A673 (cell line): ENCODE measurements at regions not wholly inside any gene's neighbourhood (a gene's known extent, or its start where the extent isn't known, plus 50 kb on each side); places are given as distances from the start of the nearest gene placed in this dataset.

Source experiments
- BruUV-seq: library from RNA; stranded (reverse); fragments of 400-500 nt; replicated peaks from 2 replicates; lab custom pipeline; 2021; lab: Mats Ljungman, UMichigan
- CTCF ChIA-PET: fragments of 300-600 bp; sonication (Branson Sonifier 250); formaldehyde crosslinking; loops from one replicate; lab custom pipeline; 2022; ENCODE audit warnings: antibody characterized with exemption; lab: Charles Lee
- POLR2A ChIA-PET: fragments of 300-600 bp; sonication (Branson Sonifier 250); formaldehyde crosslinking; loops from one replicate; lab custom pipeline; 2022; ENCODE audit warnings: antibody characterized with exemption; ENCODE audit not compliant: low non-redundant PET; lab: Charles Lee
- DNase-seq: peaks from one replicate; pipeline ENCODE4 v3.0.0-alpha.2; 2015; ENCODE audit warnings: low spot score
- H3K27ac ChIP-seq: fragments of 200-600 bp; sonication (generic); 2 replicates; pipeline ENCODE4 v1.5.1; 2016; ENCODE audit warnings: mixed run types, low read depth, mild to moderate bottlenecking, mixed read lengths, antibody characterized with exemption, low read length; ENCODE audit not compliant: poor library complexity, severe bottlenecking
- H3K27me3 ChIP-seq: fragments of 200-600 bp; sonication (generic); replicated peaks from 2 replicates; pipeline ENCODE4 v1.6.1; 2017; ENCODE audit warnings: mixed run types, low read depth, mild to moderate bottlenecking, mixed read lengths, antibody characterized with exemption, low read length; ENCODE audit not compliant: insufficient read depth, poor library complexity
- H3K36me3 ChIP-seq: fragments of 200-600 bp; sonication (generic); 2 replicates; pipeline ENCODE4 v1.6.1; 2016; ENCODE audit warnings: mixed run types, mild to moderate bottlenecking, mixed read lengths, antibody characterized with exemption, low read length; ENCODE audit not compliant: insufficient read depth, poor library complexity, severe bottlenecking
- H3K4me1 ChIP-seq: fragments of 200-600 bp; sonication (generic); 2 replicates; pipeline ENCODE4 v1.6.1; 2017; ENCODE audit warnings: mixed run types, mild to moderate bottlenecking, mixed read lengths, antibody characterized with exemption, low read length; ENCODE audit not compliant: insufficient read depth, poor library complexity, severe bottlenecking
- H3K4me3 ChIP-seq: fragments of 200-600 bp; sonication (generic); 2 replicates; pipeline ENCODE4 v1.5.1; 2016; ENCODE audit warnings: low read depth, mixed run types, mild to moderate bottlenecking, mixed read lengths, low read length; ENCODE audit not compliant: poor library complexity, severe bottlenecking
- H3K9me3 ChIP-seq: fragments of 200-600 bp; sonication (generic); 2 replicates; pipeline ENCODE4 v1.6.1; 2016; ENCODE audit warnings: mixed run types, low read depth, mild to moderate bottlenecking, mixed read lengths, antibody characterized with exemption, low read length; ENCODE audit not compliant: poor library complexity, severe bottlenecking
- CTCF ChIP-seq: fragments of 300-800, 200-600 bp; sonication (generic); conservative IDR thresholded peaks from 2 replicates; pipeline ENCODE4 v1.5.1; 2017; ENCODE audit warnings: low read depth, mild to moderate bottlenecking, antibody characterized with exemption, low read length, moderate library complexity, mixed read lengths
- EZH2 ChIP-seq: fragments of 200-600 bp; sonication (generic); IDR thresholded peaks from 2 replicates; pipeline ENCODE4 v1.6.1; 2017; ENCODE audit warnings: borderline replicate concordance, low read depth, mild to moderate bottlenecking, mixed read lengths, antibody characterized with exemption, low read length; ENCODE audit not compliant: poor library complexity, severe bottlenecking
- intact Hi-C: fragments of 100-400 bp; cut with micrococcal nuclease; formaldehyde crosslinking; loops from one replicate; pipeline ENCODE4 v1.10.0; 2022; ENCODE audit not compliant: unreplicated experiment

- Histone ChIP-seq H3K27ac (no peak overlapping the region), H3K4me3 (no peak overlapping the region), H3K9me3 (no peaks in the 10 kb centered on the region), H3K36me3 (no peaks in the 10 kb centered on the region), H3K27me3 (no peaks in the 10 kb centered on the region), H3K4me1 (no peaks in the 10 kb centered on the region)
- intact Hi-C loops: no loop called here
- no TSS peak for BruUV-seq
- ChIA-PET POLR2A (no interaction called here), CTCF (no interaction called here)
- no peak for DNase-seq
- TF ChIP-seq EZH2: no peak
Observed at GRCh38 chr20:7586481-7586880, 353.8 kb downstream of the HAO1 start.

GRCh38 chr20:7589164-7589563 lies 351.1 kb downstream of the HAO1 start:
- intact Hi-C loops: no loop called here
- no peaks in the 10 kb centered on the region for H3K4me1 ChIP-seq
- H3K9me3 ChIP-seq: no peaks in the 10 kb centered on the region
- ChIA-PET POLR2A (no interaction called here), CTCF (interaction anchor here (0.6 to 0.9 kb wide), 2 partner anchors 11 to 61 kb away, joined by 3 read pairs; no protein-coding TSS in a partner anchor)
- BruUV-seq: no TSS peak
- no peaks in the 10 kb centered on the region for H3K27me3 ChIP-seq
- no peak for DNase-seq
- no peaks in the 10 kb centered on the region for H3K36me3 ChIP-seq
- no peak overlapping the region for H3K4me3 ChIP-seq
- H3K27ac ChIP-seq: no peak overlapping the region
- TF ChIP-seq EZH2: no peak
- no peak for TF ChIP-seq CTCF

DNA sequence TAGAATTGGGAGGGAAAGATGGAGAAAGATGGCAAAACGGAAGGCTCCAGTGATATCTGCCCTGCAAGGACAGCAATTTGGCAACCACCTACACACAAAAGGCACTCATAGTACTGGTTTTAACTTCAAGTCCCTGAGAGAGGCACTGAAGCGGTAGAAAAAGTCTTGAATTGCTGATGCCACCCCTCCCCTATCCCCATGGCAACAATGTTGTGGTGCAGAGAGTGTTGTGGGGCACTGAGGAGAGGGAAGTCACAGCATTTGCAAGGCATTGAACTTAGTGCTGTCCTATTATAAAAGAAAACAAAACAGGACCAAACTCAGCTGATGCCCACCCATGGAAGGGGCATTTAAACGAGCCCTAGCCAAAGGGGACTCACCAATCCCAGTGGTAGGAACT lies 343.7 kb downstream of the HAO1 start:
- CTCF ChIA-PET: no interaction called here
- no peak for DNase-seq
- no TSS peak for BruUV-seq

More for the DNA sequence above, 343.7 kb downstream of the HAO1 start:
- intact Hi-C loops: no loop called here
- Histone ChIP-seq H3K4me1 (no peaks in the 10 kb centered on the region), H3K36me3 (no peaks in the 10 kb centered on the region), H3K27ac (no peak overlapping the region), H3K9me3 (peaks cover 6% of the 10 kb centered on the region), H3K27me3 (no peaks in the 10 kb centered on the region), H3K4me3 (no peak overlapping the region)
- TF ChIP-seq EZH2: no peak
- no peak for TF ChIP-seq CTCF
- POLR2A ChIA-PET: no interaction called here
